HG03095 (cell line): ENCODE measurements at regions not wholly inside any gene's neighbourhood (a gene's known extent, or its start where the extent isn't known, plus 50 kb on each side); places are given as distances from the start of the nearest gene placed in this dataset.
A peak's percentile ranks its signal among the peaks of the same experiment; 100 is the strongest.
"Not testable (repeated sequence)": the region's sequence is repeated elsewhere in the genome, so short reads cannot be mapped to it uniquely, and the experiment has no call there.

Source experiments
- ATAC-seq: cut with Tn5 transposase; IDR thresholded peaks from one replicate; pipeline ENCODE4 v1.9.1; 2021; ENCODE audit warnings: moderate library complexity; ENCODE audit not compliant: unreplicated experiment

- no peak for ATAC-seq
Measured at GRCh38 chr21:23578027-23578426, 2029.3 kb downstream of the MRPL39 start.

GRCh38 chr21:23574932-23575331, 2032.3 kb downstream of the MRPL39 start:
- no peak for ATAC-seq

GRCh38 chr21:23548924-23549323, 2058.4 kb downstream of the MRPL39 start:
- not testable (repeated sequence) for ATAC-seq

- no peak for ATAC-seq
Measured at GRCh38 chr21:23543333-23543732, 2063.9 kb downstream of the MRPL39 start.

- ATAC-seq = no peak
Measured at GRCh38 chr21:23542097-23542496, 2065.2 kb downstream of the MRPL39 start.

GRCh38 chr21:23541571-23541970, 2065.7 kb downstream of the MRPL39 start:
- no peak for ATAC-seq

- no peak for ATAC-seq
Measured at GRCh38 chr21:23534850-23535249, 2072.4 kb downstream of the MRPL39 start.

- ATAC-seq = no peak
Measured at GRCh38 chr21:23531444-23531843, 2075.8 kb downstream of the MRPL39 start.

- ATAC-seq = no peak
Measured at GRCh38 chr21:23524685-23525084, 2082.6 kb downstream of the MRPL39 start.

- no peak for ATAC-seq
Measured at GRCh38 chr21:23522751-23523150, 2084.5 kb downstream of the MRPL39 start.

- no peak for ATAC-seq
Measured at GRCh38 chr21:23507501-23507900, 2099.8 kb downstream of the MRPL39 start.

GRCh38 chr21:23496729-23497128, 2110.6 kb downstream of the MRPL39 start:
- peak; percentile 78 for ATAC-seq

GRCh38 chr21:23488245-23488644, 2119.0 kb downstream of the MRPL39 start:
- no peak for ATAC-seq

GRCh38 chr21:23480591-23481270, 2126.6 kb downstream of the MRPL39 start:
- no peak for ATAC-seq

GRCh38 chr21:23478381-23478780, 2128.9 kb downstream of the MRPL39 start:
- ATAC-seq = no peak

GRCh38 chr21:23475281-23476219, 2131.7 kb downstream of the MRPL39 start:
- no peak for ATAC-seq

GRCh38 chr21:23471877-23472276, 2135.4 kb downstream of the MRPL39 start:
- peak; percentile 79 for ATAC-seq

GRCh38 chr21:23463365-23463764, 2143.9 kb downstream of the MRPL39 start:
- ATAC-seq = no peak

GRCh38 chr21:23455676-23456075, 2151.6 kb downstream of the MRPL39 start:
- ATAC-seq = peak; percentile 58

GRCh38 chr21:23452384-23453083, 2154.7 kb downstream of the MRPL39 start:
- peak; percentile 53 for ATAC-seq

- no peak for ATAC-seq
Measured at GRCh38 chr21:23445307-23445706, 2162.0 kb downstream of the MRPL39 start.
